HCT116 (cell line): ENCODE measurements at regions not wholly inside any gene's neighbourhood (a gene's known extent, or its start where the extent isn't known, plus 50 kb on each side); places are given as distances from the start of the nearest gene placed in this dataset.

Experiments
- ATAC-seq: fragments of 200-7000 bp; cut with Tn5 transposase; 2 replicates; pipeline ENCODE4 v1.9.1; 2020; ENCODE audit warnings: mild to moderate bottlenecking, moderate library complexity
- BruUV-seq: library from RNA; stranded (reverse); fragments of 400-500 nt; replicated peaks from 2 replicates; lab custom pipeline; 2021; lab: Mats Ljungman, UMichigan
- CTCF ChIA-PET: fragments of 300-600 bp; sonication (Branson Sonifier 250); formaldehyde crosslinking; loops from one replicate; lab custom pipeline; 2021; ENCODE audit warnings: antibody characterized with exemption; lab: Charles Lee
- POLR2A ChIA-PET: fragments of 300-600, 350-600 bp; sonication (Branson Sonifier 250); formaldehyde crosslinking; loops from one replicate; lab custom pipeline; 2021; ENCODE audit warnings: antibody characterized with exemption; lab: Charles Lee
- RAD21 ChIA-PET, 2 experiments: fragments of 300-600 bp; sonication (Branson Sonifier 250); formaldehyde crosslinking; loops; one replicate each; lab custom pipeline; 2023; ENCODE audit warnings: low total read pairs in 2 of 2; ENCODE audit not compliant: uncharacterized antibody in 2 of 2, unreplicated experiment in 2 of 2, low non-redundant PET in 1 of 2; lab: Charles Lee
- DNase-seq: peaks from one replicate; pipeline ENCODE4 v3.0.0-alpha.2; 2010; ENCODE audit warnings: low read depth, low spot score
- H2AFZ ChIP-seq: fragments of 200-600 bp; shearing (Covaris generic), sonication (generic); 2 replicates; pipeline ENCODE4 v1.6.1; 2017; ENCODE audit warnings: low read depth, mixed run types, mixed read lengths, antibody characterized with exemption, low read length; ENCODE audit not compliant: poor library complexity, severe bottlenecking
- H3K27ac ChIP-seq: 2 replicates; pipeline ENCODE4 v1.5.1; 2012; ENCODE audit warnings: low read depth, low read length
- H3K27me3 ChIP-seq: fragments of 200-600 bp; sonication (generic); 2 replicates; pipeline ENCODE4 v1.6.1; 2016; ENCODE audit warnings: mixed run types, low read length, mixed read lengths; ENCODE audit not compliant: insufficient read depth
- H3K36me3 ChIP-seq, 2 experiments: fragments of 200-500 bp in 1 of 2; fragments of 200-600 bp in 1 of 2; sonication (Bioruptor generic) in 1 of 2; sonication (generic) in 1 of 2; 2 replicates each; pipeline versions ENCODE4 v1.5.1 to v1.6.1; 2014 to 2016; ENCODE audit warnings: low read length in 2 of 2, inconsistent platforms in 1 of 2, mixed read lengths in 1 of 2, mixed run types in 1 of 2; ENCODE audit not compliant: insufficient read depth in 2 of 2, control insufficient read depth in 1 of 2
- H3K4me1 ChIP-seq, 2 experiments: fragments of 200-600 bp in 1 of 2; sonication (generic) in 1 of 2; 2 replicates each; pipeline versions ENCODE4 v1.5.1 to v1.6.1; 2012 to 2017; ENCODE audit warnings: low read length in 2 of 2, inconsistent platforms in 1 of 2, mild to moderate bottlenecking in 1 of 2, mixed read lengths in 1 of 2, mixed run types in 1 of 2, moderate library complexity in 1 of 2; ENCODE audit not compliant: insufficient read depth in 2 of 2, control insufficient read depth in 1 of 2
- H3K4me2 ChIP-seq: fragments of 200-600 bp; sonication (generic); 2 replicates; pipeline ENCODE4 v1.6.1; 2017; ENCODE audit warnings: mixed run types, low read length, mixed read lengths
- H3K4me3 ChIP-seq, 2 experiments: fragments of 200-600 bp in 1 of 2; sonication (generic) in 1 of 2; replicated peaks in 1 of 2; 2 replicates each; pipeline ENCODE4 v1.5.1; 2011 to 2016; ENCODE audit warnings: low read length in 2 of 2, control low read depth in 1 of 2, low read depth in 1 of 2, mild to moderate bottlenecking in 1 of 2, mixed read lengths in 1 of 2, mixed run types in 1 of 2
- H3K79me2 ChIP-seq: fragments of 200-600 bp; sonication (generic); 2 replicates; pipeline ENCODE4 v1.6.1; 2017; ENCODE audit warnings: mild to moderate bottlenecking, mixed run types, low read length, moderate library complexity, mixed read lengths; ENCODE audit not compliant: insufficient read depth
- H3K9ac ChIP-seq: fragments of 200-600 bp; sonication (generic); 2 replicates; pipeline ENCODE4 v1.6.1; 2016; ENCODE audit warnings: low read length, mixed read lengths
- H3K9me2 ChIP-seq: fragments of 200-600 bp; sonication (generic), shearing (Covaris generic); 2 replicates; pipeline ENCODE4 v1.6.1; 2017; ENCODE audit warnings: mixed run types, mild to moderate bottlenecking, moderate library complexity; ENCODE audit not compliant: insufficient read depth
- H3K9me3 ChIP-seq, 2 experiments: fragments of 200-500 bp in 1 of 2; fragments of 200-600 bp in 1 of 2; sonication (Bioruptor generic) in 1 of 2; sonication (generic) in 1 of 2; 2 replicates each; pipeline ENCODE4 v1.6.1; 2014 to 2017; ENCODE audit warnings: low read length in 2 of 2, mixed read lengths in 2 of 2, inconsistent platforms in 1 of 2, low read depth in 1 of 2, mild to moderate bottlenecking in 1 of 2, mixed run types in 1 of 2, moderate library complexity in 1 of 2; ENCODE audit not compliant: control insufficient read depth in 1 of 2, insufficient read depth in 1 of 2
- H4K20me1 ChIP-seq: fragments of 200-600 bp; sonication (generic), shearing (Covaris generic); 2 replicates; pipeline ENCODE4 v1.6.1; 2017; ENCODE audit warnings: mixed run types, mild to moderate bottlenecking, moderate library complexity; ENCODE audit not compliant: insufficient read depth
- CEBPB ChIP-seq: IDR thresholded peaks from 2 replicates; pipeline ENCODE4 v1.6.1; 2012; ENCODE audit warnings: low read depth
- EGR1 ChIP-seq: IDR thresholded peaks from 2 replicates; pipeline ENCODE4 v1.6.1; 2012; ENCODE audit warnings: low read depth
- ELF1 ChIP-seq: IDR thresholded peaks from 2 replicates; pipeline ENCODE4 v1.6.1; 2012; ENCODE audit warnings: low read depth, borderline replicate concordance
- EZH2 ChIP-seq: fragments of 200-600 bp; sonication (generic); IDR thresholded peaks from 2 replicates; pipeline ENCODE4 v1.6.1; 2017; ENCODE audit warnings: antibody characterized with exemption, mixed run types
- EZH2phosphoT487 ChIP-seq: fragments of 200-600 bp; IDR thresholded peaks from 2 replicates; pipeline ENCODE4 v1.6.1; 2018; ENCODE audit warnings: antibody characterized with exemption, borderline replicate concordance
- JUND ChIP-seq: IDR thresholded peaks from 2 replicates; pipeline ENCODE4 v1.6.1; 2012
- POLR2AphosphoS5 ChIP-seq: IDR thresholded peaks from 2 replicates; pipeline ENCODE4 v1.6.1; 2011; ENCODE audit warnings: mild to moderate bottlenecking, low read depth, low read length, moderate library complexity
- RAD21 ChIP-seq: IDR thresholded peaks from 2 replicates; pipeline ENCODE4 v1.6.1; 2012; ENCODE audit warnings: low read depth, mild to moderate bottlenecking
- SP1 ChIP-seq: IDR thresholded peaks from 2 replicates; pipeline ENCODE4 v1.6.1; 2012; ENCODE audit warnings: low read depth
- SRF ChIP-seq: IDR thresholded peaks from 2 replicates; pipeline ENCODE4 v1.6.1; 2012; ENCODE audit warnings: low read depth
- TCF7L2 ChIP-seq: IDR thresholded peaks from 2 replicates; pipeline ENCODE4 v1.7.0; 2011; ENCODE audit warnings: borderline replicate concordance, inconsistent platforms; ENCODE audit not compliant: insufficient read depth, insufficient read length; ENCODE audit errors: extremely low read depth
- YY1 ChIP-seq: IDR thresholded peaks from 2 replicates; pipeline ENCODE4 v1.6.1; 2011; ENCODE audit warnings: low read length, low read depth, moderate library complexity, mild to moderate bottlenecking; ENCODE audit not compliant: insufficient replicate concordance; ENCODE audit errors: extremely low read depth
- intact Hi-C: fragments of 100-400 bp; cut with micrococcal nuclease; formaldehyde crosslinking; loops from 2 replicates; pipeline ENCODE4 v1.10.0; 2022
- TF ChIP-seq, protein P1 (sequence below): IDR thresholded peaks from 2 replicates; pipeline ENCODE4 v1.6.1; 2012
- TF ChIP-seq, protein P2 (sequence below): IDR thresholded peaks from 2 replicates; pipeline ENCODE4 v1.6.1; 2012
- TF ChIP-seq, protein P3 (sequence below): IDR thresholded peaks from 2 replicates; pipeline ENCODE4 v1.6.1; 2012; ENCODE audit warnings: low read depth

DNA sequence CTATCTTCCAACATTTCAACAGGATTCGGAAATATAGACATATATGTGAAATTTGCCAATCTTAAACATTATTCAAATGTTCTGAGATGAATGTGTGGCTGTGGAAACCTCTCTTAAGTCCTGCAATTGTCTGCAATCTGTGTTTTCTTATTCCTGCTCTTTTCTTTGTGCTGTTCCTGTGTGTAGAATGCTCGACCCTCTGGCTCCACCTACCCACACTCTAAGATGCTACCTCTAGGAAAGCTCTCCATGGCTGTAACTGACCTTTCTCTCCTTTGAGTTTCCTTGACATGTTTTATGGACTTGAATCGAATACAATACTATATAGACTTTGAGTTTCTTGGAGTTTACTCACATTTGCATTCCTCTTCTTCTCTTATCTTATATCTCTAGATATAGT is 120.6 kb upstream of the ASTN2 start:
- ChIA-PET CTCF (no interaction called here), POLR2A (no interaction called here)
- intact Hi-C loops = no loop called here

GRCh38 chr9:117528225-117528624 is 113.4 kb upstream of the ASTN2 start:
- no peaks in the 10 kb centered on the region; a peak in 1 of 4 replicates for H3K36me3 ChIP-seq
- ATAC-seq = no peak
- no peak for DNase-seq
- intact Hi-C loops = loop anchor here (2.0 kb wide), 1 partner anchor 59 kb away; no protein-coding TSS in a partner anchor
- no peaks in the 10 kb centered on the region for H4K20me1 ChIP-seq
- H3K9ac ChIP-seq = no peak overlapping the region
- H3K4me1 ChIP-seq = no peaks in the 10 kb centered on the region
- TF ChIP-seq EZH2 (no peak), YY1 (no peak), ELF1 (no peak), SP1 (no peak), CEBPB (no peak), TCF7L2 (no peak), SRF (no peak), EZH2phosphoT487 (no peak), RAD21 (no peak), POLR2AphosphoS5 (no peak)
- TF ChIP-seq, protein P1, sequence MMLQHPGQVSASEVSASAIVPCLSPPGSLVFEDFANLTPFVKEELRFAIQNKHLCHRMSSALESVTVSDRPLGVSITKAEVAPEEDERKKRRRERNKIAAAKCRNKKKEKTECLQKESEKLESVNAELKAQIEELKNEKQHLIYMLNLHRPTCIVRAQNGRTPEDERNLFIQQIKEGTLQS = no peak
- TF ChIP-seq, protein P2, sequence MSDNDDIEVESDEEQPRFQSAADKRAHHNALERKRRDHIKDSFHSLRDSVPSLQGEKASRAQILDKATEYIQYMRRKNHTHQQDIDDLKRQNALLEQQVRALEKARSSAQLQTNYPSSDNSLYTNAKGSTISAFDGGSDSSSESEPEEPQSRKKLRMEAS = no peak
- TF ChIP-seq, protein P3, sequence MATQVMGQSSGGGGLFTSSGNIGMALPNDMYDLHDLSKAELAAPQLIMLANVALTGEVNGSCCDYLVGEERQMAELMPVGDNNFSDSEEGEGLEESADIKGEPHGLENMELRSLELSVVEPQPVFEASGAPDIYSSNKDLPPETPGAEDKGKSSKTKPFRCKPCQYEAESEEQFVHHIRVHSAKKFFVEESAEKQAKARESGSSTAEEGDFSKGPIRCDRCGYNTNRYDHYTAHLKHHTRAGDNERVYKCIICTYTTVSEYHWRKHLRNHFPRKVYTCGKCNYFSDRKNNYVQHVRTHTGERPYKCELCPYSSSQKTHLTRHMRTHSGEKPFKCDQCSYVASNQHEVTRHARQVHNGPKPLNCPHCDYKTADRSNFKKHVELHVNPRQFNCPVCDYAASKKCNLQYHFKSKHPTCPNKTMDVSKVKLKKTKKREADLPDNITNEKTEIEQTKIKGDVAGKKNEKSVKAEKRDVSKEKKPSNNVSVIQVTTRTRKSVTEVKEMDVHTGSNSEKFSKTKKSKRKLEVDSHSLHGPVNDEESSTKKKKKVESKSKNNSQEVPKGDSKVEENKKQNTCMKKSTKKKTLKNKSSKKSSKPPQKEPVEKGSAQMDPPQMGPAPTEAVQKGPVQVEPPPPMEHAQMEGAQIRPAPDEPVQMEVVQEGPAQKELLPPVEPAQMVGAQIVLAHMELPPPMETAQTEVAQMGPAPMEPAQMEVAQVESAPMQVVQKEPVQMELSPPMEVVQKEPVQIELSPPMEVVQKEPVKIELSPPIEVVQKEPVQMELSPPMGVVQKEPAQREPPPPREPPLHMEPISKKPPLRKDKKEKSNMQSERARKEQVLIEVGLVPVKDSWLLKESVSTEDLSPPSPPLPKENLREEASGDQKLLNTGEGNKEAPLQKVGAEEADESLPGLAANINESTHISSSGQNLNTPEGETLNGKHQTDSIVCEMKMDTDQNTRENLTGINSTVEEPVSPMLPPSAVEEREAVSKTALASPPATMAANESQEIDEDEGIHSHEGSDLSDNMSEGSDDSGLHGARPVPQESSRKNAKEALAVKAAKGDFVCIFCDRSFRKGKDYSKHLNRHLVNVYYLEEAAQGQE = no peak
- H3K4me2 ChIP-seq = no peak overlapping the region
- no peak overlapping the region for H3K4me3 ChIP-seq
- BruUV-seq = no TSS peak
- H3K27me3 ChIP-seq = no peaks in the 10 kb centered on the region
- ChIA-PET RAD21 (no interaction called here), POLR2A (no interaction called here), CTCF (no interaction called here)
- H3K79me2 ChIP-seq = no peaks in the 10 kb centered on the region
- H3K9me2 ChIP-seq = no peaks in the 10 kb centered on the region
- no peak overlapping the region for H2AFZ ChIP-seq
- H3K27ac ChIP-seq = no peak overlapping the region
- peaks cover 4 to 10% of the 10 kb centered on the region in 2 experiments; a peak in 2 of 4 replicates for H3K9me3 ChIP-seq

More for the DNA sequence above, 120.6 kb upstream of the ASTN2 start:
- no TSS peak for BruUV-seq
- TF ChIP-seq ELF1 (no peak), EGR1 (no peak), JUND (no peak)
- DNase-seq (no peak), ATAC-seq (no peak)
- H3K79me2 ChIP-seq = no peaks in the 10 kb centered on the region
- no peak overlapping the region for H3K4me3 ChIP-seq
- no peak overlapping the region for H3K27ac ChIP-seq
- H4K20me1 ChIP-seq = no peaks in the 10 kb centered on the region
- H3K36me3 ChIP-seq = no peaks in the 10 kb centered on the region
- no peaks in the 10 kb centered on the region for H3K9me2 ChIP-seq
- RAD21 ChIA-PET = no interaction called here
- no peak overlapping the region for H3K4me2 ChIP-seq
- H3K9me3 ChIP-seq = peaks cover 0 to 8% of the 10 kb centered on the region in 2 experiments; a peak in 2 of 4 replicates
- H2AFZ ChIP-seq = no peak overlapping the region
- H3K4me1 ChIP-seq = no peaks in the 10 kb centered on the region
- H3K27me3 ChIP-seq = no peaks in the 10 kb centered on the region
- H3K9ac ChIP-seq = no peak overlapping the region
